Body of pancreas (tissue), 4 donors: ENCODE measurements at regions not wholly inside any gene's neighbourhood (a gene's known extent, or its start where the extent isn't known, plus 50 kb on each side); places are given as distances from the start of the nearest gene placed in this dataset.

Source experiments
- POLR2A ChIP-seq, 3 donors: fragments of 450-650 bp; IDR thresholded peaks; one replicate each; pipeline ENCODE4 v1.6.1; 2016; ENCODE audit warnings: antibody characterized with exemption in 3 of 3, mild to moderate bottlenecking in 2 of 3
- TF ChIP-seq, protein P1 (sequence below), 7 experiments: fragments of 450-650 bp in 4 of 7; fragments of 200-600 bp in 3 of 7; sonication (generic) in 3 of 7; IDR thresholded peaks; one replicate each; pipeline ENCODE4 v1.5.1; 2016 to 2019; ENCODE audit warnings: antibody characterized with exemption in 7 of 7

GRCh38 chr13:111022886-111023285 is 92.2 kb upstream of the ARHGEF7 start:
- TF ChIP-seq, protein P1, sequence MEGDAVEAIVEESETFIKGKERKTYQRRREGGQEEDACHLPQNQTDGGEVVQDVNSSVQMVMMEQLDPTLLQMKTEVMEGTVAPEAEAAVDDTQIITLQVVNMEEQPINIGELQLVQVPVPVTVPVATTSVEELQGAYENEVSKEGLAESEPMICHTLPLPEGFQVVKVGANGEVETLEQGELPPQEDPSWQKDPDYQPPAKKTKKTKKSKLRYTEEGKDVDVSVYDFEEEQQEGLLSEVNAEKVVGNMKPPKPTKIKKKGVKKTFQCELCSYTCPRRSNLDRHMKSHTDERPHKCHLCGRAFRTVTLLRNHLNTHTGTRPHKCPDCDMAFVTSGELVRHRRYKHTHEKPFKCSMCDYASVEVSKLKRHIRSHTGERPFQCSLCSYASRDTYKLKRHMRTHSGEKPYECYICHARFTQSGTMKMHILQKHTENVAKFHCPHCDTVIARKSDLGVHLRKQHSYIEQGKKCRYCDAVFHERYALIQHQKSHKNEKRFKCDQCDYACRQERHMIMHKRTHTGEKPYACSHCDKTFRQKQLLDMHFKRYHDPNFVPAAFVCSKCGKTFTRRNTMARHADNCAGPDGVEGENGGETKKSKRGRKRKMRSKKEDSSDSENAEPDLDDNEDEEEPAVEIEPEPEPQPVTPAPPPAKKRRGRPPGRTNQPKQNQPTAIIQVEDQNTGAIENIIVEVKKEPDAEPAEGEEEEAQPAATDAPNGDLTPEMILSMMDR (IDR thresholded peaks at IDR 0.05): no peak
- TF ChIP-seq POLR2A (IDR thresholded peaks at IDR 0.05): no peak
